GM23248 (cell line): ENCODE measurements at regions not wholly inside any gene's neighbourhood (a gene's known extent, or its start where the extent isn't known, plus 50 kb on each side); places are given as distances from the start of the nearest gene placed in this dataset.

ENCODE experiments used
- EZH2 ChIP-seq: fragments of 200-600 bp; sonication (generic); IDR thresholded peaks from 2 replicates; pipeline ENCODE4 v1.6.1; 2018; ENCODE audit warnings: antibody characterized with exemption, mild to moderate bottlenecking; ENCODE audit not compliant: insufficient read depth, poor library complexity, severe bottlenecking
- EZH2phosphoT487 ChIP-seq: fragments of 200-600 bp; sonication (generic); IDR thresholded peaks from 2 replicates; pipeline ENCODE4 v1.6.1; 2018; ENCODE audit warnings: antibody characterized with exemption, moderate library complexity, mild to moderate bottlenecking, low read depth; ENCODE audit not compliant: insufficient read depth

DNA sequence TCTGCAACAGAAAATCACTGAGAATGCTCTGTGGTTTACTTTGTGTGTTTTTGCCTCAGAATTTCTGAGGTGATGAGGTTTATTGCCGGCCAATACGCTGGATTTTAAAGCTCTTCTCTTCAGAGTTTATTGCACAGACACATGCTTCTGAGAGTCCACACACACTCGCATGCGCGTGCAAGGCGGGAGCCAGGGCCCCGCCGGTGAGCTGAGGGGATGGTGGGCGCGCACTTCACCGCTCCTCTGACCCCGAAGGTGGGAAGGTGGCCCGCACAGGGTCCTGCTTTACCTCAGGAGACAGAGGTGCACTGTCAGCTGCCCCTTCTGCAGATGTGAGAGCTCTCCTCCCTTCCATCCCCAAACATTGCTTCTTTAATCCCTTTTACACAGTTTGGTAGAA lies 158.4 kb upstream of the MAGI3 start:
- no peak for TF ChIP-seq EZH2
- no peak for TF ChIP-seq EZH2phosphoT487
